ENCODE measurements at regions not wholly inside any gene's neighbourhood (a gene's known extent, or its start where the extent isn't known, plus 50 kb on each side); places are given as distances from the start of the nearest gene placed in this dataset.

DNA sequence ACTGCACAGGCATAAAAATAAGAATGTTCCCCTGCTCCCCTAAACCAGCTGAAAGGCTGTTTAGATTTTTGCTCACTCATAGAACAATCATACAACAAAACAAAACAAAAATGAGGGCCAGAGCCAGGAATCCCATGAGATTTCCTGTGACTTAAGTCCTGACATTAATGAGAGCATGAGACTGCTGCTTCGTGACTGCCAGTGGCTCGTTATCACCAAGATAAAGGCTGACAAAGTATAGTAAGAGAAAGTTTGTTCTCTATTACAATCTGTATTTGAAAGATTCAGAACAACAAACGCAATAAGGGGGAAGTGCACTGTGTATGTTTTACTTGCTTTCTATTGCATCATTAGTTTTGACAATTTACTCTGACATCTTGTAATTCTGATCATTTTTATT lies 837.1 kb upstream of the C9orf72 start:
- Histone ChIP-seq H3K79me1 (ENCODE audit: low read depth in 1 of 2, low read length in 2 of 2) (no peaks in the 10 kb centered on the region), H2AK5ac (ENCODE audit: low read depth, low read length) (no peak overlapping the region), H3K36me3 (ENCODE audit: control insufficient read depth, insufficient read depth, low read length) (no peaks in the 10 kb centered on the region), H3K4me1 (ENCODE audit: control insufficient read depth, insufficient read depth, low read length) (no peaks in the 10 kb centered on the region), H3K56ac (ENCODE audit: extremely low read depth, insufficient read depth, low read length) (no peak overlapping the region), H3K9ac (ENCODE audit: low read depth, low read length) (no peak overlapping the region), H3K4ac (ENCODE audit: low read depth, low read length) (no peak overlapping the region), H2BK20ac (ENCODE audit: low read depth, low read length) (no peak overlapping the region), H4K8ac (ENCODE audit: low read depth in 2 of 2, low read length in 2 of 2) (no peak overlapping the region), H3K14ac (replicated peaks; ENCODE audit: low read depth, low read length) (no peak overlapping the region), H3K27ac (ENCODE audit: insufficient read depth, low read length) (no peak overlapping the region), H3K9me3 (ENCODE audit: control insufficient read depth, insufficient read depth, low read length) (peaks cover 4% of the 10 kb centered on the region), H3K9me1 (ENCODE audit: insufficient read depth, low read length) (no peaks in the 10 kb centered on the region), H3K23ac (ENCODE audit: low read depth, low read length) (no peak overlapping the region), H4K5ac (ENCODE audit: low read depth, low read length) (no peak overlapping the region), H2AFZ (replicated peaks; ENCODE audit: low read length, poor library complexity) (no peak overlapping the region), H4K20me1 (ENCODE audit: insufficient read depth, low read length) (no peaks in the 10 kb centered on the region), H2AK9ac (replicated peaks; ENCODE audit: low read depth, low read length, poor library complexity) (no peak overlapping the region), H2BK5ac (ENCODE audit: low read depth, low read length, poor library complexity, severe bottlenecking) (no peak overlapping the region), H4K91ac (ENCODE audit: insufficient read depth, low read depth, low read length) (no peak overlapping the region), H3K27me3 (ENCODE audit: control insufficient read depth, insufficient read depth, low read length) (no peaks in the 10 kb centered on the region), H3K4me2 (ENCODE audit: low read depth, low read length) (no peak overlapping the region), H2BK120ac (ENCODE audit: low read depth, low read length) (no peak overlapping the region), H2BK15ac (ENCODE audit: low read depth, low read length) (no peak overlapping the region), H3K4me3 (ENCODE audit: insufficient read depth, low read depth, low read length) (no peak overlapping the region), H3K18ac (ENCODE audit: low read depth, low read length) (no peak overlapping the region)
- no CpG with 5 or more reads among the region's 3 CpGs for WGBS, 2 experiments (ENCODE audit: extremely low coverage in 2 of 2, insufficient read length in 1 of 2)
- CTCF ChIA-PET: no interaction called here
- no TSS peak for BruUV-seq (replicated peaks)
- in situ Hi-C loops (cut with MboI; ENCODE audit: low sequenced_read_pairs): no loop called here
- no peak for TF ChIP-seq RCOR1 (IDR thresholded peaks at IDR 0.05; ENCODE audit: insufficient replicate concordance, low read length)
- no peak for TF ChIP-seq RAD21 (IDR thresholded peaks at IDR 0.05; ENCODE audit: low read length)
- TF ChIP-seq CEBPB (IDR thresholded peaks at IDR 0.05; ENCODE audit: low read depth, low read length): no peak
- TF ChIP-seq FOS (IDR thresholded peaks at IDR 0.05; ENCODE audit: low read depth, low read length): no peak
- TF ChIP-seq MAFK (IDR thresholded peaks at IDR 0.05; ENCODE audit: low read depth, low read length): no peak
- no peak for TF ChIP-seq MAZ (IDR thresholded peaks at IDR 0.05; ENCODE audit: borderline replicate concordance, low read depth, low read length)
- TF ChIP-seq RFX5 (IDR thresholded peaks at IDR 0.05; ENCODE audit: low read depth, low read length): no peak
- no peak for TF ChIP-seq CHD1 (IDR thresholded peaks at IDR 0.05; ENCODE audit: low read depth, low read length)
- TF ChIP-seq BHLHE40 (IDR thresholded peaks at IDR 0.05; ENCODE audit: low read depth, low read length): no peak
- TF ChIP-seq SMC3 (IDR thresholded peaks at IDR 0.05; ENCODE audit: low read depth, low read length): no peak
- TF ChIP-seq MXI1 (IDR thresholded peaks at IDR 0.05; ENCODE audit: borderline replicate concordance, low read depth, low read length): no peak
- TF ChIP-seq POLR2A (IDR thresholded peaks at IDR 0.05; ENCODE audit: low read depth, low read length): no peak
- no peak for TF ChIP-seq NFE2L2 (IDR thresholded peaks at IDR 0.05; ENCODE audit: low read depth, low read length)
- TF ChIP-seq, protein P1, sequence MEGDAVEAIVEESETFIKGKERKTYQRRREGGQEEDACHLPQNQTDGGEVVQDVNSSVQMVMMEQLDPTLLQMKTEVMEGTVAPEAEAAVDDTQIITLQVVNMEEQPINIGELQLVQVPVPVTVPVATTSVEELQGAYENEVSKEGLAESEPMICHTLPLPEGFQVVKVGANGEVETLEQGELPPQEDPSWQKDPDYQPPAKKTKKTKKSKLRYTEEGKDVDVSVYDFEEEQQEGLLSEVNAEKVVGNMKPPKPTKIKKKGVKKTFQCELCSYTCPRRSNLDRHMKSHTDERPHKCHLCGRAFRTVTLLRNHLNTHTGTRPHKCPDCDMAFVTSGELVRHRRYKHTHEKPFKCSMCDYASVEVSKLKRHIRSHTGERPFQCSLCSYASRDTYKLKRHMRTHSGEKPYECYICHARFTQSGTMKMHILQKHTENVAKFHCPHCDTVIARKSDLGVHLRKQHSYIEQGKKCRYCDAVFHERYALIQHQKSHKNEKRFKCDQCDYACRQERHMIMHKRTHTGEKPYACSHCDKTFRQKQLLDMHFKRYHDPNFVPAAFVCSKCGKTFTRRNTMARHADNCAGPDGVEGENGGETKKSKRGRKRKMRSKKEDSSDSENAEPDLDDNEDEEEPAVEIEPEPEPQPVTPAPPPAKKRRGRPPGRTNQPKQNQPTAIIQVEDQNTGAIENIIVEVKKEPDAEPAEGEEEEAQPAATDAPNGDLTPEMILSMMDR (conservative IDR thresholded peaks at IDR 0.05; ENCODE audit: low read depth, low read length): no peak
- TF ChIP-seq, protein P2, sequence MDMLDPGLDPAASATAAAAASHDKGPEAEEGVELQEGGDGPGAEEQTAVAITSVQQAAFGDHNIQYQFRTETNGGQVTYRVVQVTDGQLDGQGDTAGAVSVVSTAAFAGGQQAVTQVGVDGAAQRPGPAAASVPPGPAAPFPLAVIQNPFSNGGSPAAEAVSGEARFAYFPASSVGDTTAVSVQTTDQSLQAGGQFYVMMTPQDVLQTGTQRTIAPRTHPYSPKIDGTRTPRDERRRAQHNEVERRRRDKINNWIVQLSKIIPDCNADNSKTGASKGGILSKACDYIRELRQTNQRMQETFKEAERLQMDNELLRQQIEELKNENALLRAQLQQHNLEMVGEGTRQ (IDR thresholded peaks at IDR 0.05; ENCODE audit: low read depth, low read length): no peak
- ATAC-seq (ENCODE audit: low read depth): no peak
- DNase-seq: no peak
- dilution Hi-C loops (cut with HindIII; ENCODE audit: low sequenced_read_pairs, unreplicated experiment): no loop called here
- POLR2A ChIA-PET (ENCODE audit: unreplicated experiment): no interaction called here
- intact Hi-C loops (cut with micrococcal nuclease): no loop called here
